T-cell (primary cell): ENCODE measurements at regions not wholly inside any gene's neighbourhood (a gene's known extent, or its start where the extent isn't known, plus 50 kb on each side); places are given as distances from the start of the nearest gene placed in this dataset.

Experiments used
- ATAC-seq, 4 experiments: fragments of 200-7000 bp in 3 of 4; fragments of 150-1000 bp in 1 of 4; cut with Tn5 transposase; replicated peaks in 1 of 4; 1 replicate in 3 of 4; 2 replicates in 1 of 4; pipeline ENCODE4 v1.10.0; 2021; ENCODE audit warnings: moderate library complexity in 3 of 4, mild to moderate bottlenecking in 2 of 4, moderate number of reproducible peaks in 1 of 4
- CTCF ChIA-PET, 2 donors: fragments of 300-600 bp; sonication (Branson Sonifier 250); formaldehyde crosslinking; loops; one replicate each; lab custom pipeline; 2022; ENCODE audit warnings: antibody characterized with exemption in 2 of 2; lab: Charles Lee
- POLR2A ChIA-PET, 2 donors: fragments of 300-600 bp; sonication (Branson Sonifier 250); formaldehyde crosslinking; loops; one replicate each; lab custom pipeline; 2022; ENCODE audit warnings: antibody characterized with exemption in 2 of 2; lab: Charles Lee
- DNase-seq, 35 experiments: peaks; one replicate each; pipeline versions ENCODE4 v3.0.0 to v3.0.0-alpha.2; 2013 to 2023
- H3K27ac ChIP-seq: one replicate; pipeline ENCODE4 v1.5.1; 2013; ENCODE audit warnings: low read length
- H3K27me3 ChIP-seq, 2 experiments: replicated peaks in 1 of 2; 1 replicate in 1 of 2; 2 replicates in 1 of 2; pipeline versions ENCODE4 v1.6.1 to v1.7.0; 2013; ENCODE audit warnings: low read length in 1 of 2, mixed read lengths in 1 of 2; ENCODE audit not compliant: control insufficient read depth in 2 of 2, insufficient read depth in 2 of 2; ENCODE audit errors: extremely low read depth in 1 of 2
- H3K36me3 ChIP-seq, 2 donors: 1 replicate in 1 of 2; 2 replicates in 1 of 2; pipeline versions ENCODE4 v1.6.1 to v1.7.0; 2013; ENCODE audit warnings: low read length in 1 of 2; ENCODE audit not compliant: control insufficient read depth in 2 of 2, insufficient read depth in 1 of 2; ENCODE audit errors: extremely low read depth in 1 of 2
- H3K4me1 ChIP-seq, 2 experiments: 1 replicate in 1 of 2; 2 replicates in 1 of 2; pipeline versions ENCODE4 v1.6.1 to v1.7.0; 2013; ENCODE audit warnings: low read length in 2 of 2, mixed read lengths in 1 of 2; ENCODE audit not compliant: insufficient read depth in 2 of 2, control insufficient read depth in 1 of 2; ENCODE audit errors: extremely low read depth in 1 of 2
- H3K4me3 ChIP-seq, 2 donors: 1 replicate in 1 of 2; 2 replicates in 1 of 2; pipeline versions ENCODE4 v1.5.1 to v1.7.0; 2013; ENCODE audit warnings: mild to moderate bottlenecking in 2 of 2, low read length in 1 of 2, moderate library complexity in 1 of 2; ENCODE audit not compliant: control insufficient read depth in 1 of 2; ENCODE audit errors: extremely low read depth in 1 of 2
- H3K9me3 ChIP-seq: 2 replicates; pipeline ENCODE4 v1.7.0; 2013
- H3K27ac Mint-ChIP-seq, 2 donors: one replicate each; pipeline ENCODE4 v1.8.0; 2020 to 2021; ENCODE audit warnings: mild to moderate bottlenecking in 2 of 2, mixed read lengths in 2 of 2
- H3K27me3 Mint-ChIP-seq, 2 donors: one replicate each; pipeline ENCODE4 v1.8.0; 2021 to 2022; ENCODE audit warnings: mixed read lengths in 2 of 2
- H3K36me3 Mint-ChIP-seq: one replicate; pipeline ENCODE4 v1.8.0; 2021; ENCODE audit warnings: mixed read lengths
- H3K4me1 Mint-ChIP-seq, 3 donors: one replicate each; pipeline ENCODE4 v1.8.0; 2020 to 2022; ENCODE audit warnings: mixed read lengths in 3 of 3, mild to moderate bottlenecking in 1 of 3
- H3K4me3 Mint-ChIP-seq, 3 donors: one replicate each; pipeline ENCODE4 v1.8.0; 2020 to 2022; ENCODE audit warnings: mild to moderate bottlenecking in 3 of 3, mixed read lengths in 3 of 3, moderate library complexity in 3 of 3
- H3K9me3 Mint-ChIP-seq, 3 donors: one replicate each; pipeline ENCODE4 v1.8.0; 2020 to 2022; ENCODE audit warnings: mixed read lengths in 3 of 3
- WGBS: methylation state at CpG from one replicate; pipeline ENCODE4 v1.1.5; 2013; ENCODE audit warnings: missing lambda C conversion rate; ENCODE audit not compliant: insufficient coverage; 5-methylcytosine and 5-hydroxymethylcytosine counted together

GRCh38 chr2:150034665-150035064 is 447.1 kb upstream of the MMADHC start:
- Histone ChIP-seq H3K4me3 (no peak overlapping the region), H3K4me1 (no peaks in the 10 kb centered on the region), H3K36me3 (no peaks in the 10 kb centered on the region), H3K9me3 (no peaks in the 10 kb centered on the region), H3K27me3 (no peaks in the 10 kb centered on the region), H3K27ac (no peak overlapping the region)
- Mint-ChIP-seq H3K9me3 (peaks cover 0 to 5% (median 5%) of the 10 kb centered on the region in 3 donors), H3K27me3 (no peaks in the 10 kb centered on the region), H3K27ac (no peak overlapping the region), H3K4me3 (no peak overlapping the region), H3K36me3 (no peaks in the 10 kb centered on the region), H3K4me1 (no peaks in the 10 kb centered on the region)
- 50% methylated on average over 1 of the region's 3 CpGs for WGBS
- ATAC-seq = no peak
- no peak for DNase-seq
- CTCF ChIA-PET = no interaction called here
- POLR2A ChIA-PET = no interaction called here

DNA sequence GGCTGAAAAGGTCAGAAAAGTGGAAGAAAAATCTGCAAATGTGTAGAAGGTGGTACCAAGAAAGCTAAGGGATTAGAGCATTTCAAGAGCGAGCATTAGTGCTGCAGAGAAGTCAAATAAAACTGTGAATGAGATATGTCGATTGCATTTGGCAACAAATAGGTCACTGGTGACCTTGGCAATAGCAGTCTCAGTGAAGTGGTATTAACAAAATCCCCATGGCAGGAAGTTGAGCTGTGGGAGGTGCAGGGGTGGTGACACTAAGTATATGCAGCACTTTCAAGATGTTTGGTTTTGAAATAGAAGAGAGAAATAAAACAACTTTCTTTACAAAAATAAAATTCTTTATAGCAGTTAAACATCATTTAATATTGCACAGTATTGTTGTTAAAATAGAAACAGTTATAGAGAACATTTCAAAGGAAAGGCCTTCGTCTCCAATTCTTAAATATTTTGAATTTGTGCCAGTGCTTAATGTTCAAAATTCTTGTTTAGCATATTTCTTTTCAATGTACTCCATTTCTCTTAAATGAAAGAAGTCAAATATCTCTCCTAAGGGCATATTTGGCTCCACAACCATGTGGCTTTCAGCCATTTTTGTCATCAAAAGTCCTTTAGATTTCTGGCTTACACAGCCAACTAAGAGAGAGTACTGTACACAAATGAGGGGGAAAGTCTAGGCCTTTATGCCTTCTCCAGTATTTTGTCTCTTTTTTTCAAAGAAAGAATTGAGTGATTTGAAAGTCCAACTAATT is 443.0 kb upstream of the MMADHC start:
- H3K36me3 ChIP-seq = no peaks in the 10 kb centered on the region
- Mint-ChIP-seq H3K27me3 (no peaks in the 10 kb centered on the region), H3K9me3 (peaks cover 0 to 12% (median 5%) of the 10 kb centered on the region in 3 donors), H3K36me3 (no peaks in the 10 kb centered on the region), H3K4me3 (no peak overlapping the region), H3K4me1 (no peaks in the 10 kb centered on the region), H3K27ac (no peak overlapping the region)
- DNase-seq (no peak), ATAC-seq (no peak)
- 88% methylated on average over 2 of the region's 3 CpGs for WGBS
- no peak overlapping the region for H3K4me3 ChIP-seq
- CTCF ChIA-PET = no interaction called here
- no peak overlapping the region for H3K27ac ChIP-seq
- no peaks in the 10 kb centered on the region for H3K27me3 ChIP-seq
- no peaks in the 10 kb centered on the region for H3K4me1 ChIP-seq
- H3K9me3 ChIP-seq = no peaks in the 10 kb centered on the region
- POLR2A ChIA-PET = no interaction called here

- Histone ChIP-seq H3K4me1 (no peaks in the 10 kb centered on the region), H3K4me3 (no peak overlapping the region), H3K27ac (no peak overlapping the region), H3K36me3 (no peaks in the 10 kb centered on the region), H3K9me3 (no peaks in the 10 kb centered on the region), H3K27me3 (no peaks in the 10 kb centered on the region)
- Mint-ChIP-seq H3K27me3 (no peaks in the 10 kb centered on the region), H3K4me1 (no peaks in the 10 kb centered on the region), H3K27ac (no peak overlapping the region), H3K36me3 (no peaks in the 10 kb centered on the region), H3K4me3 (no peak overlapping the region), H3K9me3 (peaks cover 0 to 12% (median 2%) of the 10 kb centered on the region in 3 donors)
- DNase-seq = no peak
- POLR2A ChIA-PET = no interaction called here
- CTCF ChIA-PET = no interaction called here
- ATAC-seq = no peak
- no CpG with 5 or more reads among the region's 2 CpGs for WGBS
These were observed 440.7 kb upstream of the MMADHC start for GRCh38 chr2:150028322-150028721.

DNA sequence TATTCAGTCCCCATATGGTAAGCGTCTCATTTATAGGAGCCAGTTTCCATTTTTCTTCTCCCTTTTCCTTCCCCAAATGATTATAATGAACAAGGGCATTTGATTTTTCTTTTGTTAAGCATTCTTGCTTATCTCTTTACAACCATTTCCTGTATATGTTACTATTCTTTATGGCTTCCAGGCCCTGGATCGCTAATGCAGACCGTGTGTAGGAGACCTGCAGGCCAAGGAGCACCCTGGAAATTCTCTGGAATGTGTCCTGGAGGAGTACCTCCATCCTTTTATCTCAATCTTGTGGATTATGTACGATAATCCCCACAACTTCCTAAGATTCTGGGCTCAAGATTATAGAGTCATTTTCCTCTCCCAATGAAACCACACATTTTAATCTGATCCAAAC is 439.6 kb upstream of the MMADHC start:
- no peaks in the 10 kb centered on the region for H3K4me1 ChIP-seq
- no peak overlapping the region for H3K27ac ChIP-seq
- H3K9me3 ChIP-seq = no peaks in the 10 kb centered on the region
- 7% methylated on average over 3 of the region's 4 CpGs for WGBS
- DNase-seq (no peak), ATAC-seq (no peak)
- no peaks in the 10 kb centered on the region for H3K27me3 ChIP-seq
- Mint-ChIP-seq H3K4me3 (no peak overlapping the region), H3K27ac (no peak overlapping the region), H3K36me3 (no peaks in the 10 kb centered on the region), H3K9me3 (peaks cover 0 to 12% (median 2%) of the 10 kb centered on the region in 3 donors), H3K27me3 (no peaks in the 10 kb centered on the region), H3K4me1 (no peaks in the 10 kb centered on the region)
- no peak overlapping the region for H3K4me3 ChIP-seq
- H3K36me3 ChIP-seq = no peaks in the 10 kb centered on the region
- CTCF ChIA-PET = no interaction called here
- POLR2A ChIA-PET = no interaction called here

DNA sequence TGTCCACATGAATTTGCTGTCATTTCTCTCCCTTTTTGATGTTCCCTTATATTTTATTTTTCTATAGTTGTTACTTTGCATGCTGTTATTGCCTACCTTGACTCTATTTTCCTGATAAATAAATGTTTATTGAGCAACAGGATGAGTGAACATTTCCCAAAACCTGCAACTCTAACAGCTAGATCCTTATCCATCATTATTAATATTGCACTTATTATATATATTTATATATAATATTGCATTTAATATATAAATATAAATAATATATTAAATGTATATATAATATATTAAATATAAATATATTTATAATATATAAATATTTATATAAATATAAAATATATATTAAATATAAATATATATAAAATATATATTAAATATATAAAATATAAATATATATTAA is 436.1 kb upstream of the MMADHC start:
- Histone ChIP-seq H3K36me3 (no peaks in the 10 kb centered on the region), H3K27ac (no peak overlapping the region), H3K27me3 (no peaks in the 10 kb centered on the region), H3K9me3 (no peaks in the 10 kb centered on the region), H3K4me3 (no peak overlapping the region), H3K4me1 (no peaks in the 10 kb centered on the region)
- ATAC-seq = no peak
- Mint-ChIP-seq H3K9me3 (no peaks in the 10 kb centered on the region), H3K27ac (no peak overlapping the region), H3K4me3 (no peak overlapping the region), H3K27me3 (no peaks in the 10 kb centered on the region), H3K36me3 (no peaks in the 10 kb centered on the region), H3K4me1 (no peaks in the 10 kb centered on the region)
- CTCF ChIA-PET = no interaction called here
- POLR2A ChIA-PET = interaction anchor here in 1 of 2 donors (0.6 kb wide), 1 partner anchor 38 kb away, joined by 3 read pairs; no protein-coding TSS in a partner anchor
- DNase-seq = no peak

DNA sequence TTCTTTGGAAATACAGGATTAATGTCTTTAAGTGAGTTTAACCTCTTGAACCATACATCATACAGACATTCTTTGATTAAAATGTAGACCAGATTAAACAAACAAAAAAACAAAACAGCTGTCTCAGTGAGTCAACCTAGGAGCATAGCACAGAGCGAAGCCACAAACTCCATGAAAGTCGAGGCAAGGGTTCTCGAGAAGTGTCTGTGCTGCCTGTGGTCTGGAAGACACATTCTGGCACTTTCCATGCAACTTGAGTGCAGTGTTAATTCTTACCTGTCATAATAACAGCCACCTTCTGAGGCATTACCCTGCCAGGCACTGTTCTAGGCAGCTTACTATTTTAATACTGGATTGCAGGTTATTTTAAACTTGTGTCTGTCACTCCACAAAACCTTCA is 435.5 kb upstream of the MMADHC start:
- DNase-seq = peak in 2 of 35 experiments; percentile 0 to 1
- H3K36me3 ChIP-seq = no peaks in the 10 kb centered on the region
- no peaks in the 10 kb centered on the region for H3K4me1 ChIP-seq
- no peaks in the 10 kb centered on the region for H3K4me1 Mint-ChIP-seq
- no peak overlapping the region for H3K27ac Mint-ChIP-seq
- H3K9me3 Mint-ChIP-seq = no peaks in the 10 kb centered on the region
- ChIA-PET CTCF (no interaction called here), POLR2A (no interaction called here)
- H3K27ac ChIP-seq = no peak overlapping the region
- H3K4me3 ChIP-seq = no peak overlapping the region
- H3K36me3 Mint-ChIP-seq = no peaks in the 10 kb centered on the region
- 85% methylated on average over 3 of the region's 3 CpGs for WGBS
- no peaks in the 10 kb centered on the region for H3K27me3 ChIP-seq
- H3K27me3 Mint-ChIP-seq = no peaks in the 10 kb centered on the region
- no peak overlapping the region for H3K4me3 Mint-ChIP-seq
- no peak for ATAC-seq
- no peaks in the 10 kb centered on the region for H3K9me3 ChIP-seq
